ENCODE measurements at regions not wholly inside any gene's neighbourhood (a gene's known extent, or its start where the extent isn't known, plus 50 kb on each side); places are given as distances from the start of the nearest gene placed in this dataset.
A peak's percentile ranks its signal among the peaks of the same experiment; 100 is the strongest.

- DNase-seq (ENCODE audit: low read depth in 2 of 2), result no peak
- no peak overlapping the region for H3K4me3 ChIP-seq (replicated peaks in 1 of 2; ENCODE audit: low read depth in 2 of 2, low read length in 2 of 2)
- no peak for TF ChIP-seq CTCF (IDR thresholded peaks at IDR 0.05; ENCODE audit: low read depth, low read length)
Measured at GRCh38 chr3:34131091-34131490, 332.7 kb downstream of the PDCD6IP start.

- peak in 1 of 2 donors; percentile 14 for DNase-seq (ENCODE audit: low read depth in 2 of 2)
- TF ChIP-seq CTCF (IDR thresholded peaks at IDR 0.05; ENCODE audit: low read depth, low read length), result no peak
- no peak overlapping the region for H3K4me3 ChIP-seq (replicated peaks in 1 of 2; ENCODE audit: low read depth in 2 of 2, low read length in 2 of 2)
Measured at GRCh38 chr3:34132069-34132692, 333.8 kb downstream of the PDCD6IP start.

GRCh38 chr3:34139566-34139965, 341.1 kb downstream of the PDCD6IP start:
- H3K4me3 ChIP-seq (replicated peaks in 1 of 2; ENCODE audit: low read depth in 2 of 2, low read length in 2 of 2), result no peak overlapping the region
- no peak for DNase-seq (ENCODE audit: low read depth in 2 of 2)
- no peak for TF ChIP-seq CTCF (IDR thresholded peaks at IDR 0.05; ENCODE audit: low read depth, low read length)

GRCh38 chr3:34140616-34141015, 342.2 kb downstream of the PDCD6IP start:
- no peak overlapping the region for H3K4me3 ChIP-seq (replicated peaks in 1 of 2; ENCODE audit: low read depth in 2 of 2, low read length in 2 of 2)
- peak; percentile 17 to 80 for DNase-seq (ENCODE audit: low read depth in 2 of 2)
- no peak for TF ChIP-seq CTCF (IDR thresholded peaks at IDR 0.05; ENCODE audit: low read depth, low read length)

- DNase-seq (ENCODE audit: low read depth in 2 of 2), result no peak
- TF ChIP-seq CTCF (IDR thresholded peaks at IDR 0.05; ENCODE audit: low read depth, low read length), result no peak
Measured at GRCh38 chr3:34141841-34142337, 343.5 kb downstream of the PDCD6IP start.

GRCh38 chr3:34145796-34146195, 347.4 kb downstream of the PDCD6IP start:
- DNase-seq (ENCODE audit: low read depth in 2 of 2), result no peak
- no peak for TF ChIP-seq CTCF (IDR thresholded peaks at IDR 0.05; ENCODE audit: low read depth, low read length)
- no peak overlapping the region for H3K4me3 ChIP-seq (replicated peaks in 1 of 2; ENCODE audit: low read depth in 2 of 2, low read length in 2 of 2)

More at GRCh38 chr3:34141841-34142337, 343.5 kb downstream of the PDCD6IP start:
- H3K4me3 ChIP-seq (replicated peaks in 1 of 2; ENCODE audit: low read depth in 2 of 2, low read length in 2 of 2), result no peak overlapping the region

- no peak overlapping the region for H3K4me3 ChIP-seq (replicated peaks in 1 of 2; ENCODE audit: low read depth in 2 of 2, low read length in 2 of 2)
- TF ChIP-seq CTCF (IDR thresholded peaks at IDR 0.05; ENCODE audit: low read depth, low read length), result no peak
- DNase-seq (ENCODE audit: low read depth in 2 of 2), result no peak
Measured at GRCh38 chr3:34146596-34146995, 348.2 kb downstream of the PDCD6IP start.
